Gastroesophageal sphincter (tissue), 4 donors: ENCODE measurements at regions not wholly inside any gene's neighbourhood (a gene's known extent, or its start where the extent isn't known, plus 50 kb on each side); places are given as distances from the start of the nearest gene placed in this dataset.

Experiments used
- ATAC-seq: fragments of 150-250 bp; one replicate; pipeline ENCODE4 v1.9.1; 2016; ENCODE audit warnings: mild to moderate bottlenecking, moderate library complexity
- H3K27ac ChIP-seq, 4 donors: fragments of 200-600 bp; sonication (generic) in 3 of 4; 1 replicate in 3 of 4; 2 replicates in 1 of 4; pipeline ENCODE4 v1.5.1; 2016 to 2019
- H3K27me3 ChIP-seq: fragments of 200-600 bp; sonication (generic); one replicate; pipeline ENCODE4 v1.5.1; 2019
- H3K36me3 ChIP-seq, 2 donors: fragments of 200-600 bp; sonication (generic); one replicate each; pipeline ENCODE4 v1.5.1; 2019; ENCODE audit warnings: control low read depth in 1 of 2
- H3K4me1 ChIP-seq, 3 donors: fragments of 200-600 bp; sonication (generic); 1 replicate in 2 of 3; 2 replicates in 1 of 3; pipeline ENCODE4 v1.5.1; 2016 to 2019; ENCODE audit warnings: control low read depth in 2 of 3
- H3K4me3 ChIP-seq, 2 donors: fragments of 200-600 bp; sonication (generic); one replicate each; pipeline ENCODE4 v1.5.1; 2019; ENCODE audit warnings: mild to moderate bottlenecking in 1 of 2, moderate library complexity in 1 of 2
- H3K9me3 ChIP-seq, 3 donors: fragments of 200-600 bp; sonication (generic); one replicate each; pipeline ENCODE4 v1.5.1; 2017 to 2019; ENCODE audit warnings: control low read depth in 2 of 3
- CTCF ChIP-seq, 4 experiments: fragments of 200-600 bp in 2 of 4; fragments of 450-650 bp in 2 of 4; sonication (generic) in 1 of 4; IDR thresholded peaks; one replicate each; pipeline ENCODE4 v1.5.1; 2017 to 2019; ENCODE audit warnings: antibody characterized with exemption in 4 of 4, mild to moderate bottlenecking in 2 of 4, moderate library complexity in 2 of 4
- EP300 ChIP-seq: sonication (generic); formaldehyde crosslinking; IDR thresholded peaks from one replicate; pipeline ENCODE4 v1.6.1; 2017; ENCODE audit warnings: antibody characterized with exemption, mild to moderate bottlenecking
- POLR2A ChIP-seq, 2 donors: fragments of 450-650 bp; IDR thresholded peaks; one replicate each; pipeline ENCODE4 v1.6.1; 2017; ENCODE audit warnings: antibody characterized with exemption in 2 of 2, mild to moderate bottlenecking in 2 of 2, moderate library complexity in 1 of 2
- POLR2AphosphoS5 ChIP-seq: sonication (generic); formaldehyde crosslinking; IDR thresholded peaks from one replicate; pipeline ENCODE4 v1.6.1; 2017; ENCODE audit warnings: antibody characterized with exemption
- WGBS, 2 donors: methylation state at CpG; one replicate each; pipeline ENCODE4 v1.1.5; 2018; ENCODE audit warnings: low coverage in 1 of 2; 5-methylcytosine and 5-hydroxymethylcytosine counted together

DNA sequence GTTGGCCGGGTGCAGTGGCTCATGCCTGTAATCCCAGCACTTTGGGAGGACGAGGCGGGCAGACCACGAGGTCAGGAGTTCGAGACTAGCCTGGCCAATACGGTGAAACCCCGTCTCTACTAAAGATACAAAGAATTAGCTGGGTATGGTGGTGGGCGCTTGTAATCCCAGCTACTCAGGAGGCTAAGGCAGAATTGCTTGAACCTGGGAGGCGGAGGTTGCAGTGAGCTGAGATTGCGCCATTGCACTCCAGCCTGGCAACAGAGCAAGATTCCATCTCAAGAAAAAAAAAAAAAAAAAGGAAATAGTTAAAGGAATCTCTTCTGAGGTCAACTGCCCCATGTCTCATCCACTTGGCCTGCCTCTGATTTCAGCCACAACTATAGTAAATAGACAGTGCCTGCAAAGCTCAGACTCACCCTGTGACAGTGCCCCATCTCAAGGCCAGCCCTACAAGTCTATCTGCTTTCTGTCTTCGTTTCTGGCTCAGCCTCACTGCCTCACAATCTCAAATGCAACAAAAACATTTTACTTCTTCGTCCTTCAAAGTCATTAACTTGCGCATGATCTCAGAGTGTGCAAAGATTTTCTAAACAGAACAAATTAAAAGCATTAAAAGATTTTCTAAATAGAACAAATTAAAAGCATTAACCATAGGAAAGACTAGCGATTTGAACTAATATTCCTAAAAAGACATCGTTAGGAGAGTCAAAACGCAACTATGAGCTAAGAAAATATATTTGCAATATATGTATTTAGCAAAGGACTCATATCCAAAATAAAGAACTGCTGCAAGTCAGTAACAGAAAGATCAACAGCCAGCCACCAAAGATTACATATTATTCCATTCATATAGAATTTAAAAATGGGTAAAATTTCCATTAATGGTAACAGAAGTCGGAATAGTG is 65.0 kb upstream of the PRDX6 start:
- H3K4me1 ChIP-seq = no peaks in the 10 kb centered on the region
- H3K36me3 ChIP-seq = peaks cover 0 to 56% of the 10 kb centered on the region in 2 donors
- no peaks in the 10 kb centered on the region for H3K27me3 ChIP-seq
- H3K27ac ChIP-seq = no peak overlapping the region
- TF ChIP-seq CTCF (IDR thresholded peaks at IDR 0.05) (no peak), POLR2A (IDR thresholded peaks at IDR 0.05) (no peak), EP300 (no peak), POLR2AphosphoS5 (no peak)
- H3K4me3 ChIP-seq = no peak overlapping the region
- 71 to 86% methylated on average over 10 to 13 of the region's 17 CpGs for WGBS, 2 donors
- peak; percentile 33 for ATAC-seq
- H3K9me3 ChIP-seq = no peaks in the 10 kb centered on the region

GRCh38 chr1:173413271-173413707 is 63.8 kb upstream of the PRDX6 start:
- 74% methylated on average over 5 of the region's 7 CpGs; no CpG with 5 or more reads in 1 of the 2 donors for WGBS, 2 donors
- H3K27me3 ChIP-seq = no peaks in the 10 kb centered on the region
- no peak for TF ChIP-seq CTCF (IDR thresholded peaks at IDR 0.05)
- TF ChIP-seq EP300 = no peak
- TF ChIP-seq POLR2AphosphoS5 = no peak
- no peak for TF ChIP-seq POLR2A (IDR thresholded peaks at IDR 0.05)
- no peak for ATAC-seq
- peaks cover 0 to 67% of the 10 kb centered on the region in 2 donors for H3K36me3 ChIP-seq
- H3K4me3 ChIP-seq = no peak overlapping the region
- H3K4me1 ChIP-seq = no peaks in the 10 kb centered on the region
- H3K27ac ChIP-seq = no peak overlapping the region
- no peaks in the 10 kb centered on the region for H3K9me3 ChIP-seq

DNA sequence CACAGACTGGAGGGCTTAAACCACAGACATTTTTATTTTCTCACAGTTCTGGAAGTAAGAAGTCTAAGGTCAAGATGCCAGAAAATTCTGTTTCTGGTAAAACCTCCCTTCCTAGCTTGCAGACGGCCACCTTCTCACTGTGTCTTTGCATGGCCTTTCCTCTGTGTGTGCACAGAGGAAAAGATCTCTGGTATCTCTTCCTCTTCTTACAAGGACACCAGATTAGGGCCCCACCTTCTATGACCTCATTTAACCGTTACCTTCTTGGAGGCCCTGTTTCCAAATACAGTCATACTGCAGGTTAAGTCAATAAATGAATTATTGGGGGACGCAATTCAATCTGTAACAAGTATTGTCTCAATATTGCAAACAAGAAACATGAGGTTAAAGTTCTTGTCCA is 63.0 kb upstream of the PRDX6 start:
- WGBS, 2 donors = 67 to 86% methylated on average over 2 to 3 of the region's 3 CpGs
- ATAC-seq = no peak
- Histone ChIP-seq H3K4me1 (no peaks in the 10 kb centered on the region), H3K4me3 (no peak overlapping the region), H3K27ac (no peak overlapping the region), H3K36me3 (peaks cover 0 to 73% of the 10 kb centered on the region in 2 donors), H3K9me3 (no peaks in the 10 kb centered on the region), H3K27me3 (no peaks in the 10 kb centered on the region)
- TF ChIP-seq EP300 (no peak), POLR2A (IDR thresholded peaks at IDR 0.05) (no peak), POLR2AphosphoS5 (no peak), CTCF (IDR thresholded peaks at IDR 0.05) (no peak)

- Histone ChIP-seq H3K4me1 (no peaks in the 10 kb centered on the region), H3K27ac (no peak overlapping the region), H3K4me3 (no peak overlapping the region), H3K27me3 (no peaks in the 10 kb centered on the region), H3K9me3 (no peaks in the 10 kb centered on the region), H3K36me3 (peaks cover 0 to 70% of the 10 kb centered on the region in 2 donors)
- TF ChIP-seq POLR2A (IDR thresholded peaks at IDR 0.05) = no peak
- TF ChIP-seq EP300 = no peak
- TF ChIP-seq POLR2AphosphoS5 = no peak
- no peak for TF ChIP-seq CTCF (IDR thresholded peaks at IDR 0.05)
- WGBS, 2 donors = 89 to 92% methylated on average over 2 to 4 of the region's 5 CpGs
- ATAC-seq = no peak
Observed at GRCh38 chr1:173414539-173415226, 62.5 kb upstream of the PRDX6 start.
